CD14-positive monocyte (primary cell): ENCODE measurements at regions not wholly inside any gene's neighbourhood (a gene's known extent, or its start where the extent isn't known, plus 50 kb on each side); places are given as distances from the start of the nearest gene placed in this dataset.

Experiments used
- DNase-seq, 3 donors: peaks; one replicate each; pipeline ENCODE4 v3.0.0-alpha.2; 2011 to 2022
- H2AFZ ChIP-seq: 2 replicates; pipeline ENCODE4 v1.6.0; 2012; ENCODE audit warnings: mild to moderate bottlenecking, low read depth, low read length, inconsistent platforms; ENCODE audit not compliant: insufficient read depth, poor library complexity, severe bottlenecking
- H3K27ac ChIP-seq, 2 donors: 1 replicate in 1 of 2; 2 replicates in 1 of 2; pipeline ENCODE4 v1.5.1; 2012 to 2013; ENCODE audit warnings: low read length in 2 of 2, control low read depth in 1 of 2, inconsistent platforms in 1 of 2, low read depth in 1 of 2, mild to moderate bottlenecking in 1 of 2
- H3K27me3 ChIP-seq, 2 donors: one replicate each; pipeline versions ENCODE4 v1.6.0 to v1.6.1; 2011 to 2013; ENCODE audit warnings: low read length in 2 of 2; ENCODE audit not compliant: control insufficient read depth in 2 of 2, insufficient read depth in 2 of 2
- H3K36me3 ChIP-seq, 2 donors: replicated peaks in 1 of 2; 1 replicate in 1 of 2; 2 replicates in 1 of 2; pipeline versions ENCODE4 v1.5.1 to v1.6.1; 2012 to 2013; ENCODE audit warnings: low read length in 2 of 2, control low read depth in 1 of 2, inconsistent platforms in 1 of 2, mild to moderate bottlenecking in 1 of 2; ENCODE audit not compliant: insufficient read depth in 2 of 2, control insufficient read depth in 1 of 2
- H3K4me1 ChIP-seq, 2 donors: 1 replicate in 1 of 2; 2 replicates in 1 of 2; pipeline versions ENCODE4 v1.5.1 to v1.6.1; 2012 to 2013; ENCODE audit warnings: low read length in 2 of 2, control low read depth in 1 of 2, inconsistent platforms in 1 of 2, mild to moderate bottlenecking in 1 of 2, moderate library complexity in 1 of 2; ENCODE audit not compliant: insufficient read depth in 2 of 2, control insufficient read depth in 1 of 2
- H3K4me2 ChIP-seq: replicated peaks from 2 replicates; pipeline ENCODE3; 2012; ENCODE audit warnings: low read length, moderate library complexity, mild to moderate bottlenecking; ENCODE audit not compliant: poor library complexity, severe bottlenecking; ENCODE audit errors: extremely low read depth
- H3K4me3 ChIP-seq, 3 experiments: fragments of 200-600 bp in 1 of 3; sonication (generic) in 1 of 3; replicated peaks in 1 of 3; 1 replicate in 2 of 3; 2 replicates in 1 of 3; pipeline ENCODE4 v1.5.1; 2011 to 2013; ENCODE audit warnings: low read length in 3 of 3, mild to moderate bottlenecking in 3 of 3, control low read depth in 2 of 3, low read depth in 2 of 3, inconsistent platforms in 1 of 3, moderate library complexity in 1 of 3
- H3K79me2 ChIP-seq: 2 replicates; pipeline ENCODE4 v1.6.0; 2012; ENCODE audit warnings: mild to moderate bottlenecking, control low read depth, inconsistent platforms, low read length, moderate library complexity; ENCODE audit not compliant: insufficient read depth
- H3K9ac ChIP-seq: 2 replicates; pipeline ENCODE4 v1.6.0; 2017; ENCODE audit warnings: low read length, mild to moderate bottlenecking; ENCODE audit not compliant: insufficient read depth, poor library complexity, severe bottlenecking
- H3K9me3 ChIP-seq, 2 donors: replicated peaks in 1 of 2; 1 replicate in 1 of 2; 2 replicates in 1 of 2; pipeline versions ENCODE4 v1.5.1 to v1.6.1; 2012 to 2013; ENCODE audit warnings: low read length in 2 of 2, control low read depth in 1 of 2; ENCODE audit not compliant: control insufficient read depth in 1 of 2, insufficient read depth in 1 of 2
- H4K20me1 ChIP-seq: 2 replicates; pipeline ENCODE4 v1.6.0; 2012; ENCODE audit warnings: mild to moderate bottlenecking, low read length, control low read depth, moderate library complexity; ENCODE audit not compliant: insufficient read depth
- H3K27ac Mint-ChIP-seq, 7 donors: one replicate each; pipeline ENCODE4 v1.8.0; 2020; ENCODE audit warnings: mild to moderate bottlenecking in 7 of 7, mixed read lengths in 7 of 7, moderate library complexity in 6 of 7, inconsistent platforms in 2 of 7
- H3K27me3 Mint-ChIP-seq, 3 donors: one replicate each; pipeline ENCODE4 v1.8.0; 2021 to 2022; ENCODE audit warnings: low read depth in 3 of 3, mild to moderate bottlenecking in 3 of 3, mixed read lengths in 3 of 3, moderate library complexity in 3 of 3, inconsistent platforms in 1 of 3
- H3K36me3 Mint-ChIP-seq, 2 donors: one replicate each; pipeline ENCODE4 v1.8.0; 2020; ENCODE audit warnings: mixed read lengths in 2 of 2, inconsistent platforms in 1 of 2, mild to moderate bottlenecking in 1 of 2
- H3K4me1 Mint-ChIP-seq: one replicate; pipeline ENCODE4 v1.8.0; 2020; ENCODE audit warnings: mild to moderate bottlenecking, mixed read lengths
- H3K4me3 Mint-ChIP-seq, 2 donors: one replicate each; pipeline ENCODE4 v1.8.0; 2020; ENCODE audit warnings: mild to moderate bottlenecking in 2 of 2, mixed read lengths in 2 of 2, moderate library complexity in 1 of 2
- H3K9me3 Mint-ChIP-seq, 7 donors: one replicate each; pipeline ENCODE4 v1.8.0; 2020 to 2022; ENCODE audit warnings: mixed read lengths in 7 of 7, mild to moderate bottlenecking in 6 of 7, moderate library complexity in 6 of 7, inconsistent platforms in 2 of 7
- WGBS: methylation state at CpG from one replicate; pipeline ENCODE4 v1.1.5; 2013; ENCODE audit warnings: missing lambda C conversion rate; ENCODE audit not compliant: insufficient coverage; 5-methylcytosine and 5-hydroxymethylcytosine counted together
- intact Hi-C, 2 donors: fragments of 100-400 bp; cut with micrococcal nuclease; formaldehyde crosslinking; loops; one replicate each; pipeline versions ENCODE4 v1.15.0 to v1.15.1; 2023
- TF ChIP-seq, protein P1 (sequence below): fragments of 200-600 bp; IDR thresholded peaks from one replicate; pipeline ENCODE4 v1.8.0; 2022; ENCODE audit warnings: antibody characterized with exemption, mild to moderate bottlenecking

DNA sequence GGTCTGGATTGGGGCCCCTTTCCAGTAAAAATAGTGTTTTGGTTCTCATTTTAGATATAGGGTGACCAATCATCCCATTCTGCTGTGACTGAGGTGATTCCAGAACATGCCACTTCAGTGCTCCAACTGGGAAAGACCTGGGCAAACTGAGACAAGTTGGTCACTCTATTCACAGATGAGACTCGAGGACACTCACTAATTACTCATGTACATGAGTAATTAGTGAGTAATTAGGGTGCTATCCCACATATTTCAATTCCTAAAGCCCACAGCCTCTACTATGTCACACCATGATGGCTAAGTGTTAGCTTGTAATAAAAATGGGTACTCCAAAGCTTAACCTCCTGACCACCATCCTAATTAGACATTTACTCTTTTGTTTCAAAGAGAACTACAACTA is 86.0 kb downstream of the CBLN4 start:
- intact Hi-C loops: no loop called here
- H3K27me3 Mint-ChIP-seq: no peaks in the 10 kb centered on the region
- Histone ChIP-seq H3K4me3 (no peak overlapping the region), H3K36me3 (no peaks in the 10 kb centered on the region), H3K79me2 (no peaks in the 10 kb centered on the region), H3K9ac (no peak overlapping the region), H3K27me3 (no peaks in the 10 kb centered on the region), H3K9me3 (peaks cover 8 to 25% of the 10 kb centered on the region in 2 donors), H4K20me1 (no peaks in the 10 kb centered on the region), H3K27ac (no peak overlapping the region), H3K4me2 (no peak overlapping the region), H3K4me1 (no peaks in the 10 kb centered on the region), H2AFZ (no peak overlapping the region)
- H3K27ac Mint-ChIP-seq: no peak overlapping the region
- DNase-seq: no peak
- H3K36me3 Mint-ChIP-seq: no peaks in the 10 kb centered on the region
- H3K4me3 Mint-ChIP-seq: no peak overlapping the region
- H3K9me3 Mint-ChIP-seq: peaks cover 2 to 16% (median 5%) of the 10 kb centered on the region in 7 donors
- TF ChIP-seq, protein P1, sequence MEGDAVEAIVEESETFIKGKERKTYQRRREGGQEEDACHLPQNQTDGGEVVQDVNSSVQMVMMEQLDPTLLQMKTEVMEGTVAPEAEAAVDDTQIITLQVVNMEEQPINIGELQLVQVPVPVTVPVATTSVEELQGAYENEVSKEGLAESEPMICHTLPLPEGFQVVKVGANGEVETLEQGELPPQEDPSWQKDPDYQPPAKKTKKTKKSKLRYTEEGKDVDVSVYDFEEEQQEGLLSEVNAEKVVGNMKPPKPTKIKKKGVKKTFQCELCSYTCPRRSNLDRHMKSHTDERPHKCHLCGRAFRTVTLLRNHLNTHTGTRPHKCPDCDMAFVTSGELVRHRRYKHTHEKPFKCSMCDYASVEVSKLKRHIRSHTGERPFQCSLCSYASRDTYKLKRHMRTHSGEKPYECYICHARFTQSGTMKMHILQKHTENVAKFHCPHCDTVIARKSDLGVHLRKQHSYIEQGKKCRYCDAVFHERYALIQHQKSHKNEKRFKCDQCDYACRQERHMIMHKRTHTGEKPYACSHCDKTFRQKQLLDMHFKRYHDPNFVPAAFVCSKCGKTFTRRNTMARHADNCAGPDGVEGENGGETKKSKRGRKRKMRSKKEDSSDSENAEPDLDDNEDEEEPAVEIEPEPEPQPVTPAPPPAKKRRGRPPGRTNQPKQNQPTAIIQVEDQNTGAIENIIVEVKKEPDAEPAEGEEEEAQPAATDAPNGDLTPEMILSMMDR: no peak
- no peaks in the 10 kb centered on the region for H3K4me1 Mint-ChIP-seq
- WGBS: no CpG with 5 or more reads among the region's 1 CpG

DNA sequence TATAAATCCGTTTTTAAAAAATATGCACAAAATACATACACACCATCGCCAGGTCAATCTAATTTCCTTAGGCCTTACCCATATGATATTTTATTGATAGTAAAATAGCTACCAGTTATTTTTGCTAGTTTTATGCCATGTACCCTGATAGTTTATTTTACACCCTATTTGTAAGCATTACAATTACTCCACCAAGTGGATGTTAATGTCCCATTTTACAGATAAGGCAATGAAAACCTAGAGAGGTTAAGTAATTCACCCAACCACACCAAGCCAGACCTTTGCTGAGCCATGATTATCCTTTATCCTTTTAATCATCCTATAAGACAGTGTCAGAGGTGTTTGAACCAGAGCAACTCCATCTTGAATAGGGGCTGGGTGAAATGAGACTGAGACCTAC is 86.8 kb downstream of the CBLN4 start:
- Histone ChIP-seq H3K79me2 (no peaks in the 10 kb centered on the region), H3K27me3 (no peaks in the 10 kb centered on the region), H2AFZ (no peak overlapping the region), H3K9ac (no peak overlapping the region), H3K36me3 (no peaks in the 10 kb centered on the region), H3K9me3 (peaks cover 13 to 32% of the 10 kb centered on the region in 2 donors), H3K27ac (no peak overlapping the region), H3K4me2 (no peak overlapping the region), H4K20me1 (no peaks in the 10 kb centered on the region), H3K4me1 (no peaks in the 10 kb centered on the region), H3K4me3 (no peak overlapping the region)
- intact Hi-C loops: no loop called here
- H3K4me3 Mint-ChIP-seq: no peak overlapping the region
- DNase-seq: no peak
- no peak overlapping the region for H3K27ac Mint-ChIP-seq
- peaks cover 2 to 24% (median 9%) of the 10 kb centered on the region in 7 donors for H3K9me3 Mint-ChIP-seq
- TF ChIP-seq, protein P1: no peak
- H3K36me3 Mint-ChIP-seq: no peaks in the 10 kb centered on the region
- H3K4me1 Mint-ChIP-seq: no peaks in the 10 kb centered on the region
- no peaks in the 10 kb centered on the region for H3K27me3 Mint-ChIP-seq
- WGBS: no CpG with 5 or more reads among the region's 2 CpGs
